Progenitor cell of endocrine pancreas (in vitro differentiated cells): ENCODE measurements at regions not wholly inside any gene's neighbourhood (a gene's known extent, or its start where the extent isn't known, plus 50 kb on each side); places are given as distances from the start of the nearest gene placed in this dataset.

Experiments
- DNase-seq: peaks from one replicate; pipeline ENCODE4 v3.0.0; 2021; ENCODE audit warnings: low spot score; ENCODE audit not compliant: unreplicated experiment
- H3K27ac Mint-ChIP-seq: 2 replicates; pipeline ENCODE4 v1.8.0; 2021; ENCODE audit warnings: mild to moderate bottlenecking, moderate library complexity, mixed read lengths
- H3K27me3 Mint-ChIP-seq: 2 replicates; pipeline ENCODE4 v1.8.0; 2021; ENCODE audit warnings: mixed read lengths
- H3K36me3 Mint-ChIP-seq: 2 replicates; pipeline ENCODE4 v1.8.0; 2022; ENCODE audit warnings: mixed read lengths; ENCODE audit not compliant: insufficient read depth
- H3K4me1 Mint-ChIP-seq: 2 replicates; pipeline ENCODE4 v1.8.0; 2021; ENCODE audit warnings: low read depth, mixed read lengths
- H3K4me3 Mint-ChIP-seq: 2 replicates; pipeline ENCODE4 v1.8.0; 2021; ENCODE audit warnings: low read depth, mild to moderate bottlenecking, moderate library complexity, mixed read lengths
- H3K9me3 Mint-ChIP-seq: 2 replicates; pipeline ENCODE4 v1.8.0; 2021; ENCODE audit warnings: low read depth, mixed read lengths
- CTCF ChIP-seq: fragments of 200-600 bp; sonication (generic); IDR thresholded peaks from one replicate; pipeline ENCODE4 v1.5.0; 2021; ENCODE audit warnings: antibody characterized with exemption, mild to moderate bottlenecking; ENCODE audit not compliant: unreplicated experiment

GRCh38 chr14:66396164-66396563 lies 90.0 kb upstream of the CCDC196 start:
- Mint-ChIP-seq H3K4me1 (no peaks in the 10 kb centered on the region), H3K27me3 (peaks cover 6% of the 10 kb centered on the region), H3K36me3 (no peaks in the 10 kb centered on the region), H3K9me3 (no peaks in the 10 kb centered on the region), H3K27ac (no peak overlapping the region), H3K4me3 (no peak overlapping the region)
- DNase-seq, result no peak
- TF ChIP-seq CTCF, result no peak

GRCh38 chr14:66398437-66398836 lies 87.7 kb upstream of the CCDC196 start:
- Mint-ChIP-seq H3K9me3 (no peaks in the 10 kb centered on the region), H3K4me3 (no peak overlapping the region), H3K27ac (no peak overlapping the region), H3K4me1 (no peaks in the 10 kb centered on the region), H3K27me3 (no peaks in the 10 kb centered on the region), H3K36me3 (no peaks in the 10 kb centered on the region)
- no peak for TF ChIP-seq CTCF
- DNase-seq, result no peak

- Mint-ChIP-seq H3K27ac (no peak overlapping the region), H3K4me3 (no peak overlapping the region), H3K27me3 (no peaks in the 10 kb centered on the region), H3K36me3 (no peaks in the 10 kb centered on the region), H3K4me1 (peaks cover 6% of the 10 kb centered on the region), H3K9me3 (no peaks in the 10 kb centered on the region)
- TF ChIP-seq CTCF, result peak; percentile 55
- no peak for DNase-seq
Observed at GRCh38 chr14:66401449-66402095, 84.6 kb upstream of the CCDC196 start.

GRCh38 chr14:66403183-66403582 lies 83.0 kb upstream of the CCDC196 start:
- H3K4me3 Mint-ChIP-seq, result no peak overlapping the region
- H3K27ac Mint-ChIP-seq, result no peak overlapping the region
- H3K9me3 Mint-ChIP-seq, result no peaks in the 10 kb centered on the region
- no peaks in the 10 kb centered on the region for H3K36me3 Mint-ChIP-seq
- no peaks in the 10 kb centered on the region for H3K27me3 Mint-ChIP-seq
- no peak for DNase-seq
- peaks cover 6% of the 10 kb centered on the region for H3K4me1 Mint-ChIP-seq
- TF ChIP-seq CTCF, result peak; percentile 22

DNA sequence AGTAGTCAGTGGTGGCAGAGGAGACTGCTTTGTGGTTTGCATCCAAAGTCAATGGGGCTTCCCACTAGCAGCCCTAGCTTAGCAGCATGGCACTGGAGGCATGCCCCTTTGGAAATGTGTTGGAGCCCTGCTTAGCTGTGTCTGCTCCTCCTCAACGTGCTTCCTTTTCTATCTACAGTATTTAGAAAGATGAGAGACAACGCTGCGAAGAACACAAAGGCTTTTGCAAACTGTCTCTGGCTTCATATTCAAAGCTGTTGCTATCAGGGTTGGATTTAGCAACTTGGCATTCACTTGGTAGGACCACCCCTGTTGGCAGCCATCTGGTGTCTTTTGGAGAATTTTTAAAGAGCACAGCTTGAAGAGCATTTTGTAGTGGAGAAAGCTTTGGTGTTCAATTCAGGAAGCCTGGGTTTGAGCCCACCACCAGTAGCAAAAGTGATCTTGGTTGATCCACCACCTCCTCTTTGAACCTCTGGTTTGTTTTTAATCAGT lies 82.1 kb upstream of the CCDC196 start:
- no peak for DNase-seq
- H3K27me3 Mint-ChIP-seq, result no peaks in the 10 kb centered on the region

More for the DNA sequence above, 82.1 kb upstream of the CCDC196 start:
- peaks cover 6% of the 10 kb centered on the region for H3K4me1 Mint-ChIP-seq
- TF ChIP-seq CTCF, result no peak
- H3K4me3 Mint-ChIP-seq, result no peak overlapping the region
- no peaks in the 10 kb centered on the region for H3K36me3 Mint-ChIP-seq
- H3K9me3 Mint-ChIP-seq, result no peaks in the 10 kb centered on the region
- H3K27ac Mint-ChIP-seq, result no peak overlapping the region
